ENCODE measurements at regions not wholly inside any gene's neighbourhood (a gene's known extent, or its start where the extent isn't known, plus 50 kb on each side); places are given as distances from the start of the nearest gene placed in this dataset.

DNA sequence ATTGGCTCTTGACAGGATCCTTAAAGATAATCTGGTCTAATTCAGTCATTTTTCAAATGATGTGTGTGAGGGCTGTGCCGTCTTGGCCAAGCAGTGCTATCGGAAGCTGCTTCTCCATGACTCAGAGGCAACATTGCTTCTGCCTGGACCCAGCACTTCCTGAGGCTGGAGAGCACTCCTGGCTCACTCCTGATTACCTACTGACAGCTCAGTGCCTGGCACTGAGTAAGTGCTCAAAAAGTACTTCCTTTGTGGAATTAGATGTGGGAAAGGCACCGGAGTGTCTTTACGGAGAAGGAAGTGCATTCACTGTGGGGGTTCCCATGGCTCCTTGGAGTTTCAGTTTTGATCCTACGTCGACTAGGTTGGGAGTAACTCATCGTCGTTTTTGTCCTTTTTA is 86.9 kb upstream of the UBE3A start (continued):
- TF ChIP-seq ZNF317 (CRISPR knock-in tag; IDR thresholded peaks at IDR 0.05; ENCODE audit: borderline replicate concordance, low read depth) (no peak), AR (CRISPR knock-in tag; IDR thresholded peaks at IDR 0.05) (no peak)

DNA sequence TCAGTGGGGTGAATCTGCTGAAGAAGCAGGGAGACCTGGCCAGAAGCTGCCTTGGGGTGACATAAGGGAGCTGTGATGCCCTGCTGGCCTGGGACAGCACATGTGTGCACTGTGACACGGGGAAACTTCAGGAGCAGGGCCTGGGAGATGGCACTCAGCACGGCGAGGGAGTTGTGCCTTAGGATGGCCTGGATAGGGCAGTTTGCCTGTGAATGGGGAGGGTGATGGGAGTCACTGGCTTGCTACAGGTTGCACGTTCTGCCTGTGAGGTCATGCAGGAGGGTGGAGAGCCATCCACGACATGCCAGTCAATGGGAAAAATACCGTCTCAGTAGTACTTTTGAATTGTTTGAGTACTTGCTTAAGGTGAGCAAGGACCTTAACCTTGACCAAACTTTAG is 76.8 kb upstream of the UBE3A start:
- no peak for ATAC-seq
- Mint-ChIP-seq H3K36me3 (no peaks in the 10 kb centered on the region; the same call in 1 of the 2 replicates), H3K4me1 (peaks cover 31% of the 10 kb centered on the region), H3K9me3 (peaks cover 8% of the 10 kb centered on the region), H3K27ac (no peak overlapping the region), H3K4me3 (no peak overlapping the region), H3K27me3 (ENCODE audit: low read depth) (no peaks in the 10 kb centered on the region)
- DNase-seq (ENCODE audit: low spot score), result no peak
- TF ChIP-seq, protein P1, sequence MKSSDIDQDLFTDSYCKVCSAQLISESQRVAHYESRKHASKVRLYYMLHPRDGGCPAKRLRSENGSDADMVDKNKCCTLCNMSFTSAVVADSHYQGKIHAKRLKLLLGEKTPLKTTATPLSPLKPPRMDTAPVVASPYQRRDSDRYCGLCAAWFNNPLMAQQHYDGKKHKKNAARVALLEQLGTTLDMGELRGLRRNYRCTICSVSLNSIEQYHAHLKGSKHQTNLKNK (CRISPR knock-in tag; IDR thresholded peaks at IDR 0.05), result no peak
- TF ChIP-seq NR1H2 (CRISPR knock-in tag; IDR thresholded peaks at IDR 0.05), result no peak
- TF ChIP-seq, protein P2, sequence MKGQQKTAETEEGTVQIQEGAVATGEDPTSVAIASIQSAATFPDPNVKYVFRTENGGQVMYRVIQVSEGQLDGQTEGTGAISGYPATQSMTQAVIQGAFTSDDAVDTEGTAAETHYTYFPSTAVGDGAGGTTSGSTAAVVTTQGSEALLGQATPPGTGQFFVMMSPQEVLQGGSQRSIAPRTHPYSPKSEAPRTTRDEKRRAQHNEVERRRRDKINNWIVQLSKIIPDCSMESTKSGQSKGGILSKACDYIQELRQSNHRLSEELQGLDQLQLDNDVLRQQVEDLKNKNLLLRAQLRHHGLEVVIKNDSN (CRISPR knock-in tag; IDR thresholded peaks at IDR 0.05), result no peak
- CTCF ChIA-PET, result no interaction called here
- POLR2A ChIA-PET, result no interaction called here

GRCh38 chr15:25514522-25514921 is 75.7 kb upstream of the UBE3A start:
- POLR2A ChIA-PET, result no interaction called here
- no peak for DNase-seq (ENCODE audit: low spot score)
- TF ChIP-seq ZNF138 (CRISPR knock-in tag; conservative IDR thresholded peaks at IDR 0.05) (no peak), SMAD3 (CRISPR knock-in tag; IDR thresholded peaks at IDR 0.05; ENCODE audit: borderline replicate concordance) (no peak), GTF2I (CRISPR knock-in tag; conservative IDR thresholded peaks at IDR 0.05) (no peak), ZBTB21 (CRISPR knock-in tag; IDR thresholded peaks at IDR 0.05; ENCODE audit: borderline replicate concordance) (no peak), TEAD4 (CRISPR knock-in tag; IDR thresholded peaks at IDR 0.05) (no peak), CBFB (CRISPR knock-in tag; IDR thresholded peaks at IDR 0.05; ENCODE audit: low read depth) (no peak), HMGA2 (CRISPR knock-in tag; IDR thresholded peaks at IDR 0.05) (no peak), ZNF416 (CRISPR knock-in tag; IDR thresholded peaks at IDR 0.05) (no peak)
- TF ChIP-seq, protein P3, sequence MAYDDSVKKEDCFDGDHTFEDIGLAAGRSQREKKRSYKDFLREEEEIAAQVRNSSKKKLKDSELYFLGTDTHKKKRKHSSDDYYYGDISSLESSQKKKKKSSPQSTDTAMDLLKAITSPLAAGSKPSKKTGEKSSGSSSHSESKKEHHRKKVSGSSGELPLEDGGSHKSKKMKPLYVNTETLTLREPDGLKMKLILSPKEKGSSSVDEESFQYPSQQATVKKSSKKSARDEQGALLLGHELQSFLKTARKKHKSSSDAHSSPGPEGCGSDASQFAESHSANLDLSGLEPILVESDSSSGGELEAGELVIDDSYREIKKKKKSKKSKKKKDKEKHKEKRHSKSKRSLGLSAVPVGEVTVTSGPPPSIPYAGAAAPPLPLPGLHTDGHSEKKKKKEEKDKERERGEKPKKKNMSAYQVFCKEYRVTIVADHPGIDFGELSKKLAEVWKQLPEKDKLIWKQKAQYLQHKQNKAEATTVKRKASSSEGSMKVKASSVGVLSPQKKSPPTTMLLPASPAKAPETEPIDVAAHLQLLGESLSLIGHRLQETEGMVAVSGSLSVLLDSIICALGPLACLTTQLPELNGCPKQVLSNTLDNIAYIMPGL (CRISPR knock-in tag; IDR thresholded peaks at IDR 0.05), result no peak
- TF ChIP-seq, protein P4, sequence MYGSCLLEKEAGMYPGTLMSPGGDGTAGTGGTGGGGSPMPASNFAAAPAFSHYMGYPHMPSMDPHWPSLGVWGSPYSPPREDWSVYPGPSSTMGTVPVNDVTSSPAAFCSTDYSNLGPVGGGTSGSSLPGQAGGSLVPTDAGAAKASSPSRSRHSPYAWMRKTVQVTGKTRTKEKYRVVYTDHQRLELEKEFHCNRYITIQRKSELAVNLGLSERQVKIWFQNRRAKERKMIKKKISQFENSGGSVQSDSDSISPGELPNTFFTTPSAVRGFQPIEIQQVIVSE (CRISPR knock-in tag; IDR thresholded peaks at IDR 0.05; ENCODE audit: borderline replicate concordance), result no peak
- H3K9me3 Mint-ChIP-seq, result peaks cover 8% of the 10 kb centered on the region
- CTCF ChIA-PET, result interaction anchor here (0.8 to 1.3 kb wide), 4 partner anchors 18 to 196 kb away, joined by 3 read pairs; no protein-coding TSS in a partner anchor
- no peak overlapping the region for H3K4me3 Mint-ChIP-seq
- H3K36me3 Mint-ChIP-seq, result no peaks in the 10 kb centered on the region; the same call in 1 of the 2 replicates
- no peaks in the 10 kb centered on the region; the same call in 1 of the 2 replicates for H3K27me3 Mint-ChIP-seq (ENCODE audit: low read depth)
- H3K4me1 Mint-ChIP-seq, result peaks cover 41% of the 10 kb centered on the region
- no peak overlapping the region for H3K27ac Mint-ChIP-seq
- no peak; the same call in 1 of the 2 replicates for ATAC-seq
